ENCODE measurements at regions not wholly inside any gene's neighbourhood (a gene's known extent, or its start where the extent isn't known, plus 50 kb on each side); places are given as distances from the start of the nearest gene placed in this dataset.

DNA sequence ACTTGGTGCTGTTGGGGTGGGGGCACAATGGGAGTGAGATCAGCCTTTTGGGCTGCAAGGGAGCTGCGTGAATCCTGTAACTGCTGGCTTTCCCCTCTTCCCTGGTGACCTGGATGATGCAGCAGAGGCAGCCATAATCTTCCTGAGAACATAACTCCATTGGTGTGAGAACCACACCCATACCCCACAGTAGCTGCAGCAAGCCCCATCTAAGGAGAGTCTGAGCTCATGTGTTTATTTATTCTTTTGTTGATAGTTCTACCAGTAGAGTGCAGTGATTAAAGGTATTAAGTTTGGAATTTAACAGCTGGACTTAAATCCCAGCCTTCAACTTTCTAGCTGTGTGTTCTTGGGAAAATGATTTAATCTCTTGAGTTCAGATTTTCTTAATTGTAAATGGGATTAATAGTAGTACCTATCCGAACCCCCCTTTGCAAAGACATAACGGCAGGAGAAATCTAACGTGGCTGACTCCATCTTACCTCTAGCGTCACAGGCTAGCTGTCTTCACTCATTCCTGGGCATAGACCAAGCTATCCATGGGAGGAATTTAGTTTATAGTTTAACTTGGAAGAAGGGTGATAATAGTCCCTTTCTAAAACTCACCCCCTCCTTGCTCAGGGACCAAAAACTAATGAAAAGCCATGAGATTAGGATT, 385.0 kb upstream of the DDI1 start:
- no peaks in the 10 kb centered on the region for H3K4me1 ChIP-seq (ENCODE audit: control insufficient read depth in 4 of 4, insufficient read depth in 4 of 4, low read length in 3 of 4)
- TF ChIP-seq RAD21 (IDR thresholded peaks at IDR 0.05) (no peak), GABPA (IDR thresholded peaks at IDR 0.05 in 1 of 2, conservative IDR thresholded peaks at IDR 0.05 in 1 of 2) (no peak), YY1 (IDR thresholded peaks at IDR 0.05) (no peak)
- TF ChIP-seq, protein P1, sequence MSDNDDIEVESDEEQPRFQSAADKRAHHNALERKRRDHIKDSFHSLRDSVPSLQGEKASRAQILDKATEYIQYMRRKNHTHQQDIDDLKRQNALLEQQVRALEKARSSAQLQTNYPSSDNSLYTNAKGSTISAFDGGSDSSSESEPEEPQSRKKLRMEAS (IDR thresholded peaks at IDR 0.05) = no peak
- TF ChIP-seq, protein P2, sequence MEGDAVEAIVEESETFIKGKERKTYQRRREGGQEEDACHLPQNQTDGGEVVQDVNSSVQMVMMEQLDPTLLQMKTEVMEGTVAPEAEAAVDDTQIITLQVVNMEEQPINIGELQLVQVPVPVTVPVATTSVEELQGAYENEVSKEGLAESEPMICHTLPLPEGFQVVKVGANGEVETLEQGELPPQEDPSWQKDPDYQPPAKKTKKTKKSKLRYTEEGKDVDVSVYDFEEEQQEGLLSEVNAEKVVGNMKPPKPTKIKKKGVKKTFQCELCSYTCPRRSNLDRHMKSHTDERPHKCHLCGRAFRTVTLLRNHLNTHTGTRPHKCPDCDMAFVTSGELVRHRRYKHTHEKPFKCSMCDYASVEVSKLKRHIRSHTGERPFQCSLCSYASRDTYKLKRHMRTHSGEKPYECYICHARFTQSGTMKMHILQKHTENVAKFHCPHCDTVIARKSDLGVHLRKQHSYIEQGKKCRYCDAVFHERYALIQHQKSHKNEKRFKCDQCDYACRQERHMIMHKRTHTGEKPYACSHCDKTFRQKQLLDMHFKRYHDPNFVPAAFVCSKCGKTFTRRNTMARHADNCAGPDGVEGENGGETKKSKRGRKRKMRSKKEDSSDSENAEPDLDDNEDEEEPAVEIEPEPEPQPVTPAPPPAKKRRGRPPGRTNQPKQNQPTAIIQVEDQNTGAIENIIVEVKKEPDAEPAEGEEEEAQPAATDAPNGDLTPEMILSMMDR (IDR thresholded peaks at IDR 0.05; ENCODE audit: low read depth, low read length, missing input control) = no peak
- TF ChIP-seq, protein P3, sequence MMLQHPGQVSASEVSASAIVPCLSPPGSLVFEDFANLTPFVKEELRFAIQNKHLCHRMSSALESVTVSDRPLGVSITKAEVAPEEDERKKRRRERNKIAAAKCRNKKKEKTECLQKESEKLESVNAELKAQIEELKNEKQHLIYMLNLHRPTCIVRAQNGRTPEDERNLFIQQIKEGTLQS (IDR thresholded peaks at IDR 0.05) = no peak
- TF ChIP-seq, protein P4, sequence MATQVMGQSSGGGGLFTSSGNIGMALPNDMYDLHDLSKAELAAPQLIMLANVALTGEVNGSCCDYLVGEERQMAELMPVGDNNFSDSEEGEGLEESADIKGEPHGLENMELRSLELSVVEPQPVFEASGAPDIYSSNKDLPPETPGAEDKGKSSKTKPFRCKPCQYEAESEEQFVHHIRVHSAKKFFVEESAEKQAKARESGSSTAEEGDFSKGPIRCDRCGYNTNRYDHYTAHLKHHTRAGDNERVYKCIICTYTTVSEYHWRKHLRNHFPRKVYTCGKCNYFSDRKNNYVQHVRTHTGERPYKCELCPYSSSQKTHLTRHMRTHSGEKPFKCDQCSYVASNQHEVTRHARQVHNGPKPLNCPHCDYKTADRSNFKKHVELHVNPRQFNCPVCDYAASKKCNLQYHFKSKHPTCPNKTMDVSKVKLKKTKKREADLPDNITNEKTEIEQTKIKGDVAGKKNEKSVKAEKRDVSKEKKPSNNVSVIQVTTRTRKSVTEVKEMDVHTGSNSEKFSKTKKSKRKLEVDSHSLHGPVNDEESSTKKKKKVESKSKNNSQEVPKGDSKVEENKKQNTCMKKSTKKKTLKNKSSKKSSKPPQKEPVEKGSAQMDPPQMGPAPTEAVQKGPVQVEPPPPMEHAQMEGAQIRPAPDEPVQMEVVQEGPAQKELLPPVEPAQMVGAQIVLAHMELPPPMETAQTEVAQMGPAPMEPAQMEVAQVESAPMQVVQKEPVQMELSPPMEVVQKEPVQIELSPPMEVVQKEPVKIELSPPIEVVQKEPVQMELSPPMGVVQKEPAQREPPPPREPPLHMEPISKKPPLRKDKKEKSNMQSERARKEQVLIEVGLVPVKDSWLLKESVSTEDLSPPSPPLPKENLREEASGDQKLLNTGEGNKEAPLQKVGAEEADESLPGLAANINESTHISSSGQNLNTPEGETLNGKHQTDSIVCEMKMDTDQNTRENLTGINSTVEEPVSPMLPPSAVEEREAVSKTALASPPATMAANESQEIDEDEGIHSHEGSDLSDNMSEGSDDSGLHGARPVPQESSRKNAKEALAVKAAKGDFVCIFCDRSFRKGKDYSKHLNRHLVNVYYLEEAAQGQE (IDR thresholded peaks at IDR 0.05) = no peak
- DNase-seq (ENCODE audit: low spot score) = no peak

DNA sequence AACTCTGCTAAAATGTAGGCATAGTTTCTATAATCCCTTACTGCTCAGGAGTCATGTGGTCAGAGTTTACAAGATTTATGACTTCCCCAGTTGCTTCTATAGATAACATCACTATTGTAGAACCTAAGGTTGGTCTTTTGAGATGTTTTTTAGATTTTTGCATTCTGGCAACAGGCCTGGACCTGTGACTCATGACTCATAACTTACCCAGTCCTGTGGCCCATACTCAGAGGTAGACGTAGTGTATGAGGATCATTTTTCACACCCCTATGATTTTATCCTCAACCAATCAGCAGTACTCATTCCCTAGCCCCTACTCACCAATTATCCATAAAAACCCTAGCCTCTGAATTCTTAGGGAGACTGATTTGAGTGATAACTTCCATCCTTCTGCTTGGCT, 384.4 kb upstream of the DDI1 start:
- WGBS = 78% methylated on average over 1 of the region's 1 CpG
- Histone ChIP-seq H3K27me3 (ENCODE audit: control insufficient read depth in 4 of 4, insufficient read depth in 4 of 4, low read length in 3 of 4) (no peaks in the 10 kb centered on the region), H3K36me3 (ENCODE audit: control insufficient read depth in 4 of 4, insufficient read depth in 3 of 4, low read depth in 1 of 4, low read length in 3 of 4) (no peaks in the 10 kb centered on the region), H3K9me3 (ENCODE audit: control insufficient read depth in 4 of 4, low read length in 3 of 4) (peaks cover 0 to 4% (median 1%) of the 10 kb centered on the region in 4 donors), H3K9ac (ENCODE audit: low read depth in 1 of 2, low read length in 2 of 2) (no peak overlapping the region), H3K4me3 (ENCODE audit: low read depth in 1 of 3, low read length in 3 of 3) (no peak overlapping the region), H3K4me1 (ENCODE audit: control insufficient read depth in 4 of 4, insufficient read depth in 4 of 4, low read length in 3 of 4) (no peaks in the 10 kb centered on the region), H3K27ac (ENCODE audit: low read depth in 1 of 2, low read length in 2 of 2) (no peak overlapping the region)
- DNase-seq (ENCODE audit: low spot score) = no peak
- no peak for TF ChIP-seq FOXA1 (IDR thresholded peaks at IDR 0.05)
- no peak for TF ChIP-seq HNF4G (IDR thresholded peaks at IDR 0.05)
- TF ChIP-seq, protein P4 (IDR thresholded peaks at IDR 0.05) = no peak
- no peak for TF ChIP-seq TAF1 (conservative IDR thresholded peaks at IDR 0.05)
- TF ChIP-seq, protein P5, sequence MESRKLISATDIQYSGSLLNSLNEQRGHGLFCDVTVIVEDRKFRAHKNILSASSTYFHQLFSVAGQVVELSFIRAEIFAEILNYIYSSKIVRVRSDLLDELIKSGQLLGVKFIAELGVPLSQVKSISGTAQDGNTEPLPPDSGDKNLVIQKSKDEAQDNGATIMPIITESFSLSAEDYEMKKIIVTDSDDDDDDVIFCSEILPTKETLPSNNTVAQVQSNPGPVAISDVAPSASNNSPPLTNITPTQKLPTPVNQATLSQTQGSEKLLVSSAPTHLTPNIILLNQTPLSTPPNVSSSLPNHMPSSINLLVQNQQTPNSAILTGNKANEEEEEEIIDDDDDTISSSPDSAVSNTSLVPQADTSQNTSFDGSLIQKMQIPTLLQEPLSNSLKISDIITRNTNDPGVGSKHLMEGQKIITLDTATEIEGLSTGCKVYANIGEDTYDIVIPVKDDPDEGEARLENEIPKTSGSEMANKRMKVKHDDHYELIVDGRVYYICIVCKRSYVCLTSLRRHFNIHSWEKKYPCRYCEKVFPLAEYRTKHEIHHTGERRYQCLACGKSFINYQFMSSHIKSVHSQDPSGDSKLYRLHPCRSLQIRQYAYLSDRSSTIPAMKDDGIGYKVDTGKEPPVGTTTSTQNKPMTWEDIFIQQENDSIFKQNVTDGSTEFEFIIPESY (IDR thresholded peaks at IDR 0.05) = no peak
- TF ChIP-seq RAD21 (IDR thresholded peaks at IDR 0.05) = no peak
- no peak for TF ChIP-seq SP1 (IDR thresholded peaks at IDR 0.05)

More for the DNA sequence above, 385.0 kb upstream of the DDI1 start:
- H3K9me3 ChIP-seq (ENCODE audit: control insufficient read depth in 4 of 4, low read length in 3 of 4) = peaks cover 0 to 4% (median 1%) of the 10 kb centered on the region in 4 donors
- no peak overlapping the region for H3K27ac ChIP-seq (ENCODE audit: low read depth in 1 of 2, low read length in 2 of 2)
- 77% methylated on average over 5 of the region's 5 CpGs for WGBS
- H3K27me3 ChIP-seq (ENCODE audit: control insufficient read depth in 4 of 4, insufficient read depth in 4 of 4, low read length in 3 of 4) = peaks cover 0 to 1% (median 0%) of the 10 kb centered on the region in 4 donors
- no peak overlapping the region for H3K4me3 ChIP-seq (ENCODE audit: low read depth in 1 of 3, low read length in 3 of 3)
- H3K9ac ChIP-seq (ENCODE audit: low read depth in 1 of 2, low read length in 2 of 2) = no peak overlapping the region
- no peaks in the 10 kb centered on the region for H3K36me3 ChIP-seq (ENCODE audit: control insufficient read depth in 4 of 4, insufficient read depth in 3 of 4, low read depth in 1 of 4, low read length in 3 of 4)

Measured in liver (tissue), 8 donors.